ENCODE measurements at regions not wholly inside any gene's neighbourhood (a gene's known extent, or its start where the extent isn't known, plus 50 kb on each side); places are given as distances from the start of the nearest gene placed in this dataset.
"Not testable (repeated sequence)": the region's sequence is repeated elsewhere in the genome, so short reads cannot be mapped to it uniquely, and the experiment has no call there.

GRCh38 chr2:131672471-131673399, 145.0 kb downstream of the CCDC74A start:
- DNase-seq = peak; percentile 50

DNA sequence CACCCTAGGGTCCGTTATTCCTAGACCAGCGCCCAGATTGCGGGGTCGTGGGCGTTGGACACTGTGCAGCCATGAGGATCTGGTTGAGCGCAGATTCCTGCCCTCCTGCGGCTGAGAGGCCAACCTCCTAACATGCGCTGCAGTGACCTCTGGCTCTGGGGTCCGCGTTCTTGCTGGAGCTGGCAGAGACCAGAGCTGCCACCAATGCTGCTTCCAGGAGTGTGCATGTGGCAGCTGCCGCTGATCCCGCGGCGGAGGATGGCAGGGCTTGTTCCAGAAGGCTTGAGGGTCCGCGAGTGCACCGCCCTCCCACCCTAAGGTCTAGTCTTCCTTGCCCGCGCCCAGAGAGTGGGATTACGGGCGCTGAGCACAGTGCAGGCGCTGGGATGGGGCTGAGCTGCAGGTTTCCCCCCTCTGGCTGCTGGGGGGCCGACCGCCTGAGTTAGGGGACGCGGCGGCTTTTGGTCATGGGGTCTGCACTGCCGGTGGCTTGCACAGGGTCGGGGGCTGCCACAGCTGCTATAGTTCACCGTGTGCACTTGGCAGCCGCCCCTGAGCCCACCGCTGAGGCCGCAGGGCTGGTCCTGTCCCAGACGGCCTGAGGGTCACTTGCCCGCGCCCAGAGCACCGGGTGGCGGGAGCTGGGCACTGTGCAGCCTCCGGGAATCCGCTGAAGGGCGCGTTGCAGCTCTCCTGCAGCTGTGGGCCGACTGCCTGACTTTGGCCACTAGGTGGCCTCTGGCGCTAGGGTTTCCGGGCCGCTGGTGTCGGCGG, 145.9 kb downstream of the CCDC74A start:
- peak; percentile 56 for DNase-seq

DNA sequence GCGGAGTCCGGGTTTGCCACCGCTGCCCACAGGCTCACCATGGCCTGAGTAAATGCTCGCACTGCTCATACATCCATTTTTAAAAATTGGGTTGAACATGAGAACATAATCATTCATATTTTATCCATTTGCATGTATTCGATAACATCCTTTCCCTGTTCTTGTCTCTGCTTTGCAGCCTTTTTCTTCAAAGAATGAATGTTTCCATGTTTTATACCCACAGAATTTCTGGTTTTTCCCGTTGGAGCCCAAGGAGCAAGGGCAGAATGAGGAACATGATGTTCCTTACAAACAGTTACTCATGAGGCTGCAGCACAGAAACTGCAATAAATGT, 146.5 kb downstream of the CCDC74A start:
- no peak for DNase-seq

- DNase-seq = not testable (repeated sequence)
Measured at GRCh38 chr2:131681611-131682121, 154.0 kb downstream of the CCDC74A start.

DNA sequence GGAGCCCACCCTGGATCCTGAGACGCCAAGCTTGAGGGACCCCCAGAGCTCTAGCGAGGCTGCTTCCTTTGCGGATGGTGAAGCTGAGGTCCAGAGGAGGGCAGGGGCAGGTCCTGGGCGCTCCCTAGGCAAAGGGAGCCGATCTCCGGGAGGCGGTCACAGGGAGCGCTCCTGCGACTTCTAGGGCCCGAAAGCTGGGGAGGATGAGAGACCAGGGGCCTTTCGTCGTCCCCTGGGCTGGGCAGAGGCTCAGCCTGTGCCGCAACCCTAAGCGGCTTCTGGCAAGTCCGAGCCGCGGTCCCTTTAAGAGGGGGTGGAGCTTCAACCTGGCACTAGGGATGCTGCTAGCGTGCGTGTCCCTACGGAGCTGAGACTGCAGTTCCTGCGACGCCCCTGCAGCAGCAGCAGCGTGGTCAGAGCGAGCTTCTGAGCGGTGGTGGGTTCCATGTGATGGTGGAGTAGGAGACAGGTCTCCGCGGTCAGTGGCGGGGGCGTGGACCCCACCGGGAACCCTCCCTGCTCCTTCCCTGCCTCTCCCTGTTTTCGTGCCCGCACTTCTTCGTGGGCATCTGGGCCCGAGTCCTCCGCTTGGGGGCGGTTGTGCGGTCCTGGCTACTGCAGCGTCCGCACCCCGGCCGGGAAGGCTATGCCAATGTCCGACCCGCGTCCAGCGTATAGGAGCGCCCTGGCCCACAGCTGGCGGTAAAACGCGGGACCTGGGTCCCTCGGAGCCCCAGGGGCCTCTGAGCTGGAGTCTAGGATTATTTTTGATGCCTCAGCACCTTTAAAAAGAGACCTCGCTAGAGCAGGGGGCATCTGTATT, 154.6 kb downstream of the CCDC74A start:
- peak; percentile 66 for DNase-seq

- DNase-seq = peak; percentile 2
Measured at GRCh38 chr2:131682945-131683330, 155.2 kb downstream of the CCDC74A start.

DNA sequence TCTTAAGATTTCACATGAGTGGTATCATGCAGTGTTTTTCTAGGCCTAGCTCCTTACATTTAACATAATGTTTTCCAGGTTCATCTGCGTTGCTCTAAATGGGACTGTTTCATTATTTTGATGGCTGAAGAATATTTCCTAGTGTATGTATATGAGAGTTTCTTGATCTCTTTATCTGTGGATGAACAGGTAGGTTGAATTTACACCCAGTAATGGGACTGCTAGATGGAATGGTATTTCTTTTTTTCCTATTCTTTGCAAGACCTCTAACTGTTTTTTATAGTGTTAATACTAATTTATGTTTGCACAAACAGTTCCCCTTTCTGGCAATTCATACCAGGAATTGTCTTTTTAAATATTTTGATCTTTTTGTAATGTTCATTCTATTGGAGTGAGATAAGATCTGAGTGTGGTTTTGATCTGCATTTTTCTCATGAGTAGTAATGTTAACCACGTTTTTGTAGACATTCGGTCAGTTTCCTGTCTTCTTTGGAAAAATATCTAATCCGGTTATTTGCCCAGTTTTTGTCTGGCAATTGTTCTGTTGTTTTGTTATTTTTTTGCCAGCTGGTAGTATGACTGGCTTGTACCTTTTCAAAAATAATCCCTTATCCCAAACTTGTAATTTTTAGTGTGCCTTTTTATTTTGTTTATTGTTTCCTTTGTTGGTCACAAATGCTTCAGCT, 157.1 kb downstream of the CCDC74A start:
- not testable (repeated sequence) for DNase-seq

- not testable (repeated sequence) for DNase-seq
Measured at GRCh38 chr2:131686164-131686893, 158.6 kb downstream of the CCDC74A start.

DNA sequence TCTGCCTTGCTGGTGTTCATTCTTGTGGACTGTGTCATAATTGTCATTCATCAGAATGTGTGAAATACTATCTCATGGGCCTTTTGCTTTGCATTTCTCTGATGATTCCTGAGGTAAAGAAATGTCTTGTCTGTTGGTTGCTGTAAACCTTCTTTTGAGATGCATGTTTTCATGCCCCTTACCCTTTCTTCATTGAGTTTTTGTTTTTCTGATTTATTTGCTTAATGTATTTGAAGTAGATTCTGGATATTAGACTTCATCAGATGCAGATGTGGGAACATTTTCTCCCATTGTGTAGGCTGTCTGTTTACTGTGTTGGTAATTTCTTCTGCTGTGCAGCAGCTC, 159.2 kb downstream of the CCDC74A start:
- DNase-seq = not testable (repeated sequence)

DNA sequence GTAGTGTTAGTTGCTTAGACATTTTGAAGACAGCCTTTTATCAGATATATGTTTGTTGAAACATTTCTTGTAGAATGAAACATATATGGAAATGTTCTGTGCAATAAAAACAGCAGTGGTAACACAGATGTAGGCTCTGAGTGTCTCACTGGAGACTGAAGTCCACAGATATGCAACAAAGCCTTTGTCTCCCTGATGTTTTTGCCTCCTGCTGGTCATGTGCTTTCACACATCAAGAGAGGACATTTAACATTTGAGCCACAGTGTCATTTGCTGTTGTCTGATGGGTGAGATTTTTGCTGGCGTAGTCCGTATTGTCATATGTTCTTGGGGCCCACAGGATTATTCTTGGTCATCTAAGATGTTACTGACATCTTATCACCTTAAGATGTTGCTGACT, 161.4 kb downstream of the CCDC74A start:
- not testable (repeated sequence) for DNase-seq

GRCh38 chr2:131711268-131711667, 183.6 kb downstream of the CCDC74A start:
- DNase-seq = not testable (repeated sequence)

GRCh38 chr2:131717907-131718306, 190.2 kb downstream of the CCDC74A start:
- not testable (repeated sequence) for DNase-seq

GRCh38 chr2:131721163-131721562, 193.5 kb downstream of the CCDC74A start:
- not testable (repeated sequence) for DNase-seq

DNA sequence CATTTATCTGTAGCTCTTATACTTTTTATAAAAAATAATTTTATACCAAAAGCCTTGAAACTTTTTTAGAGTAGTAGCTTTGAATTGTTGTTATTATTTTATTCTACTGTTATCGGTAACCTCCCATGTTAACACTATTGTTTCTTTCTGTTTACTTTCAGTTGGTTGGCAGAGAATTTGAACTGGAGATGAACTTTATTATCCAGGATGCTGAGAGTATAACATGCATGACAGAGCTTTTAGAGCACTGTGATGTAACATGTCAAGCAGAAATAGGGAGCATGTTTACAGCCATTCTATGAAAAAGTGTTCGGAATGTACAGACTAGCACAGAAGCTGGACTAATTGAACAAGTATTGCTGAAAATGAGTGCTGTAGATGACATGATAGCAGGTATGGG, 194.6 kb downstream of the CCDC74A start:
- not testable (repeated sequence) for DNase-seq

DNA sequence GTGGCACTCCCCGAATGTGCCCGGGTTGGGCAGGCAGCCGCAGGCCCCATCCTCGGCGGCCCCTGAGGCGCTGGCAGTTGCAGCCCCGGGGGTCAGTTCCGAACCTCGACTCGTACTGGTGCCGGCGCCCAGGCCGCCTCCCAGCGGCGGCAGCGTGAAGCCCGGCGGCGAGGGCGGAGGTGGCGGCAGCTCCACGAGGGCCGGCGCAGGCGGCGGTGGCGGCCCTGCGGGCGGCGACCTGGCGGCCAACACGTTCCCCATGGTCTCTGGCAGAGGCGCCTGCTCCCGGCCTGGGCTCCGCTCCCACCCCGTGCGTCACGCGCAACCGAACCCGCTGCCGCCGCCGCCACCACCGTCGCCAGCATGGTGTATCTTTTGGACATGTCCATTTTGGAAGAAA, 196.3 kb downstream of the CCDC74A start:
- no peak for DNase-seq

- not testable (repeated sequence) for DNase-seq
Measured at GRCh38 chr2:131728451-131728850, 200.8 kb downstream of the CCDC74A start.

DNA sequence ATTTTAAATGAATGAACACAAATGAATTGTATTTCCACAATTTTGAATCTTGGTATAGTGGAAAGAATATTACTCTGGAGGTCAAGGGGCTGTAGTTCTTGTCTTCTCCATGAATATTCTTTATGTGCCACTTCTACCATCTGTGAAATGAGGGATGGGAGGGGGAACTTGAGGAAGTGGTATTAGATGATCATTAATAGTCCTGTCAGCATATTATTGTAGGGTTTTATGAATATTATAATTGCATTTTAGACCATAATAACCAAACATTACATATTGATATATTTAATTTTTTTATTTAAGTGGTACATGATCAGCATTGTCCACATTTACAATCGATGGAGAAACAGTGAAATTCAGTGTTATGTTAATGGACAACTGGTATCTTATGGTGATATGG, 205.8 kb downstream of the CCDC74A start:
- not testable (repeated sequence) for DNase-seq

DNA sequence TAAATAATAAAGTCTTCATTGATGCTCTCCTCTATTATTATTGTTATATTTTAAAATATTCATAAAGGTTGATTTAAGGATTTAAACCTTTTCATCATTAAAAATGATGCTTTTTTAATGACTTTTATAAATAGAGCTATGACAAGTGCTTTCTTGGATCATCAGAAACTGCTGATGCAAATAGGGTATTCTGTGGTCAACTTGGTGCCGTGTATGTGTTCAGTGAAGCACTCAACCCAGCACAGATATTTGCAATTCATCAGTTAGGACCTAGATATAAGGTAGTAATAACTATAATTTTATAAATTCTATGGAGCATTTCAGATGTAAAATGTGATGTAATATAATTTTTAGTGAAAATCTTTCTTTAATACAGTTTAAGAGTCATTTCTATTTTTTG, 208.7 kb downstream of the CCDC74A start:
- DNase-seq = not testable (repeated sequence)

- not testable (repeated sequence) for DNase-seq
Measured at GRCh38 chr2:131738533-131738932, 210.8 kb downstream of the CCDC74A start.

- not testable (repeated sequence) for DNase-seq
Measured at GRCh38 chr2:131738996-131739434, 211.3 kb downstream of the CCDC74A start.
